ENCODE measurements at regions not wholly inside any gene's neighbourhood (a gene's known extent, or its start where the extent isn't known, plus 50 kb on each side); places are given as distances from the start of the nearest gene placed in this dataset.

DNA sequence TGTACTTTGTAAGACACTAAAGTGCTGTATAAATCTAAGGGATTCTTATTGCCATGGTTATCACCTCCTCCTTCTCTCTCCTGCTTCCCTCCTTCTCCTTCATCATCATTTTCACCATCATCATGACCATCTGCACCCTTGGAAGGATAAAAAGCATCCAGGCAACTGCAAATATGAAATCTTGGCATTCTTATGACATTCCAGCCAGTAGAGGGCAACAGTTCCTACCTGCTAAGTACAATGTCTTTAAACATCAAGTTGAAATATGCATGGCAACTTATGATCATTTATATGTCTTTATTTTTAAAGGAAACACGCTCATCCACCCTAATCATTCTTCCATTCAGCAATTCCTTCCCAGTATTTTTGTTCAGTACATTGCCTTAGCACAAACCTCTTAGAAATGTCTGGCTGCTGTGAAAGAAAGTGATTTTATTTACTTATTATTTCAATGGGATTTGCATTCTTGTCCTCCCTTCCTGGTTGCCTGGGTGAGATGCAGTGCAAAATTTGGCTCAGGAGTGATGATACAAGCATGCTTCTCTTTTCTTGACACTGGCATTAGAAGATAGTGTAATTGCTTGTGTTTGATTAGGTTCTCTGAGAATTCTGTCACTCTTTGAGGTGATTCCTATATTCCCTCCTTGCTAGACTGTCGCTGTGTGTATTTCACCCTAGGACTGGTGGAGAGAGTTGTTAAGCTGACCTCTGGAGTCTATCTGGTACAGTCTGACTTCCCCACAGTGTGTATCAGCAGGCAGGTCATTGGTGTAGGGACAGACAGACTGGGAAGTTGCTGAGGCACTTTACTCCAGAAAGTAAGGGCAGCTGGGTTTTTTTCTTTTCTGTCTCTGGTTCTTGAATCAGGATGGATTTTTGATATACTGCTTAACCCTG is 188.5 kb upstream of the BMPER start:
- H3K4me3 ChIP-seq: no peak overlapping the region
- no peak for DNase-seq
- H3K9me3 ChIP-seq: peaks cover 9% of the 10 kb centered on the region
- no peaks in the 10 kb centered on the region for H3K27me3 ChIP-seq
- no peaks in the 10 kb centered on the region; the same call in 1 of the 2 replicates for H3K36me3 ChIP-seq

DNA sequence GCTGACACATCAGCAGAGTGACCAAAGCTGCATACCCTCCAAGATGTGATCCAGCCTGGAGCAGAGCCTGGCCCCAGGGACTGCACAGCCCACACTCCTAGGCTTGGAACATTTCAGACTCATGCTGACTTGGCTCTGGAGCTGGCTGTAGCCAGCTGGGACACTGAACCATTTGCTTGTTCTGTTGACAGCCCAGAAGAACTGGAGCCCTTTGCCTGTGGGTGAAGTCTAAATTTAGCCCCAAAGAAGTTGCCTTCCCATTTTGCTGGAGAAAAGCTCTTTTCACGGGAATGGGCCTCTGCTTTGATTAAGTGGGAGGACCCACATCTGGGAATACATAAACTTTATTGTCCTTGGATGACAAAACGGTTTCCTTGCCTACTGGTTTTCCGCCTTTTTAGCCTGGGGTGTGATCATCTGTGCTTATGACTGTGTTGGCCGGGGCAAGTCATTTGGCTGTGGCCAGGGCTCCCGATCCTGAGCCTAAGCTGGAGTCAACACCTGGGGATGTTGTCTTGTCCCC is 186.2 kb upstream of the BMPER start:
- Histone ChIP-seq H3K4me3 (no peak overlapping the region), H3K27me3 (no peaks in the 10 kb centered on the region), H3K9me3 (peaks cover 9% of the 10 kb centered on the region), H3K36me3 (no peaks in the 10 kb centered on the region; the same call in 1 of the 2 replicates)
- DNase-seq: peak; percentile 83

DNA sequence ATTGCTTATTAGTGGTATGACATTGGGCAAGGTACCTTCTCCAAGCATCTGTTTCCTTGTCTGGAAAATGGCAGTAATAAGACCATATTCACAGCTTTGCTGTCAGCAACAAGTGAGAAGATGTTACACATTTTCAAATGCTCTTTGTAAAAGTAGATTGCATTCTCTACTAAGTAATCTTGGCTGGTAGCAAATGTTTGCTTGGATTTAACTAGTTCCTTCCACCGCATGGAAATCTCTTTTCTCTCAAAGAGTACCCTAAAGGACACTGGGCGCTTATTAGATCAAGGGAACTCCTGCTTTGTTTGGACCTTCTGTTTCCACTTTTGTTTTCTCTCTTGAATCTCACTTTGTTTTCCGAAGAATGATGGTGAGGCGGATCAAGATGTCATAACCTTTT is 185.2 kb upstream of the BMPER start:
- Histone ChIP-seq H3K36me3 (no peaks in the 10 kb centered on the region; the same call in 1 of the 2 replicates), H3K4me3 (no peak overlapping the region), H3K27me3 (no peaks in the 10 kb centered on the region), H3K9me3 (peaks cover 8% of the 10 kb centered on the region)
- no peak for DNase-seq

DNA sequence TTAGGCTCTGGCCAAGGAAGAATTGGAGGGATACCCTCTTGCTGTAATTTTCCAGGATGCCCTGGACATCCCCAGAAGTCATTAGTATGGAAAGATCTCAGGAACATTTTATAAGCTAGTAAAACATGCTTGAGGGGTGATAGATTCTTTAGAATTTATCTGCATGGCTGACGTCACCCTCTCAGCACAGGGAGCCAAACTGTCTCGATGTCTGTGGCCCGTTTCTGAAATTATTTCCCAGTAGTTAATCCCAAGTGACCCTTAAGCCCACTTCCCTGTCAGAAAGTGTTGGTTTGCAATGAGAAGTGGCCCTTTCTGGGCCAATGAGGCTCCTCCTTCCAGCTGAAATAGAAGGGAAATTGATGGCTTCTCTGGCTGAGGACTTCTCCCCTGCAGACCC is 184.5 kb upstream of the BMPER start:
- Histone ChIP-seq H3K9me3 (peaks cover 3% of the 10 kb centered on the region; the same call in 1 of the 2 replicates), H3K36me3 (no peaks in the 10 kb centered on the region; the same call in 1 of the 2 replicates), H3K4me3 (no peak overlapping the region), H3K27me3 (no peaks in the 10 kb centered on the region)
- no peak for DNase-seq

DNA sequence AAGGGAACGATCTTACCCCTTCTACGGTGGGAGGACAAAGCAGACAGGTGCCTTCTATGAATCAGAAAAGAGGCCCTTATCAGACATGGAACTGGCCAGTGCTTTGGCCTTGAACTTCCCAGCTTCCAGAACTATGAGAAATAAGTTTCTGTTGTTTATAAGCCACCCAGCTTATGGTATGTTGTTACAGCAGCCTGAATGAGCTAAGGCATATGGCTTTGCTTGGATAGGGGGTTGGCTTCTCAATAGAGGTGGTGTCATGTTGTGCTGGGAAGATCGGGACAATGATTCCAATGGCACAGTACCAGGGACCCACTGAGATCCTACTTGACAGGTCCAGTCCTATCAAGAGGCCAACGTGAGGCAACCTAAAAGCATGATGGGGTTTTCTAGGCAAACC is 183.4 kb upstream of the BMPER start:
- Histone ChIP-seq H3K9me3 (peaks cover 3% of the 10 kb centered on the region; the same call in 1 of the 2 replicates), H3K36me3 (no peaks in the 10 kb centered on the region; the same call in 1 of the 2 replicates), H3K27me3 (no peaks in the 10 kb centered on the region), H3K4me3 (no peak overlapping the region)
- peak; percentile 22 for DNase-seq

DNA sequence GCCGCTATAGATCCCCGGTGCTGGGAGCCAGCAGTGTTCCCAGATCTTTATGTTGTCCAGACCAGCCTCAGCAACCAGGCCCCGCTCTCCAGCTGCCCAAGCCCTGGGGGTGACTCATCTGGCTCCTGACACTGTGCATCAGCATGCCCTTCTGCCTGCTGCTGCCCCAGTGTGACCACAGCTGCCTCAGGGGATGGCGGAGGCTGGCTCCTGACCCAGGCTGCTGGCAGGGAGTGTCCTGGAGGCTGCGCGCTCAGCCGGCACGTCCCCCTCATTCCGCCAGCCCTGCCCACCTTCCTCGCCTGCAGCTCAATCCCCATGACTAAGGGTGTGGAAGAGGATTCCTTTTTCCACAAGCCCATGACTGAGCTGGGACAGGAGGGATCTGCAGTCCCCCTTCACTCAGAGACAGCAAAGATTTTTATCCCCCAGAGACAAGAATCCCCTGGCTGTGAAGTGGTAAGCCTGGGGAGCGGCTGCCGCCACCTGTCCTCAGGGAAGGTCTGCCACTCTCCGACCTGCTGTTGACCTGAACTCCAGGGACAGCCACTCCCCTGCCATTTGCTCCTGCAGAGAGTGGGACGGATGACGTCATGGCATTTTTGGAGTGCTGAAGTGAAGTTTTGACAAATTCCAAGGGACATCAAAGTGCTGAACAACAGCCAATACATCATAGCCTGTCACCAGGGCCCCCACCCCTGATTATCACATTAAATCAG is 182.8 kb upstream of the BMPER start:
- DNase-seq: peak; percentile 100
- peaks cover 3% of the 10 kb centered on the region; the same call in 1 of the 2 replicates for H3K9me3 ChIP-seq
- H3K4me3 ChIP-seq: no peak overlapping the region
- H3K27me3 ChIP-seq: no peaks in the 10 kb centered on the region
- H3K36me3 ChIP-seq: no peaks in the 10 kb centered on the region; the same call in 1 of the 2 replicates

DNA sequence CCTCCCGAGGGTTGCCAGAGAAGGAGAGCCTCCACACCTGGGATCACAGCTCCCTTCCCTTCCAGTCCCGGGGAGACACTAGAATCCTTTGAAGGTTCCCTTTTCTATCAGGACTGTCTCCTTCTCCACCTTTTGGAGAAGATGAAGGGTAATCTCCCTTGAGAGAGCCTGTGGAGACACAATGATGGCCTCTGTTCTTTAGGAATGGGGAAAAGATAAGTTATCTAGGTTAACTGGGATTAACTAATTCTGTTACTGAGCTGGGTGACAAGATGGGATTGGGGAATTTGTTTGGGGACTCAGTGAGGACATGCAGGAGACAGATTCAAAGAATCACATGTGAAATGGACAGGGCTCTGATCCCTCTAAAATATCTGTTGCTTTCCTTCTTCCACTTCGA is 181.1 kb upstream of the BMPER start:
- Histone ChIP-seq H3K36me3 (no peaks in the 10 kb centered on the region; the same call in 1 of the 2 replicates), H3K9me3 (peaks cover 3% of the 10 kb centered on the region; the same call in 1 of the 2 replicates), H3K4me3 (no peak overlapping the region), H3K27me3 (no peaks in the 10 kb centered on the region)
- no peak for DNase-seq

DNA sequence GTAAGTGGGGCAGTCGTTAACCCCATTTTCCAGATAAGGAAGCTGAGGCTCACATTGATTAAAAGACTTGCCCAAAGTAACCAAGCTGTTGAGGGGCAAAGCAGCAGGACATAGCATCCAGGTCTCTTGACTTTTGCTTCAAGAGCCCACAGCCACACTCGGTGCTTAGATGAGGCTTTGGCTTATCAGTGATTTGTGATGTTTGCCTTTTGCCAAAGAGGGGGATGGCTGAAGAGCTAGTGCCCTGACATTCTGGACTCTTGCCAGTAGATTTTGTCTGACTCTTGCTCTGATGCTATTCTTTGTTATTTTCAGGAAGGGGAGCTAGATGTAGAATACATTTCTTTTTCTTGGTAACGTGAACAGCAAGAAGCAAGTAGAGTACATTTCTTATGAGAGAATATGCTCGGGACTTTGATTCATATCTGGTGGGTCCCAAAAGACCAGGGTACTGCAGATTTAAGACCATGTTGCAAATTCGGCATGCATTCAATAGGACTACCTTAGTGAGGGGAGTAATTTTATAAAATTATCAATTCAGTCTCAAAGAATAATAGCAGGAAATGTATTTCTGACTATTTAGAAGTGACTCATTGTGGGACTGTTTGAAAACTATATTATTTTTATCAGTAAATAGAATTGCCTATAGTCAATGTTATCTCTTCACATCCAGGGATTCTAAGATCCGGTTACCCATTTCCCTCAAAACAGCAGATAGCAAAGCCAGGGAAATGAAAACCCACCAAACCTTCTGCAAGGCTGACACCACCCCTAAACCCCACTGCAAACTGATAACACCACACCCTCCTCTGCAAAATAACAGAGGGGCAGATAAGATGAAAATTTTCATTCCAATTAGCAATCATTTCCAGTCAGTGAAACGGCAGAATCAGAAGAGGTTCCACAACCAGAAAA is 180.0 kb upstream of the BMPER start:
- no peak for DNase-seq
- Histone ChIP-seq H3K4me3 (no peak overlapping the region), H3K9me3 (no peaks in the 10 kb centered on the region), H3K36me3 (no peaks in the 10 kb centered on the region; the same call in 1 of the 2 replicates), H3K27me3 (no peaks in the 10 kb centered on the region)

DNA sequence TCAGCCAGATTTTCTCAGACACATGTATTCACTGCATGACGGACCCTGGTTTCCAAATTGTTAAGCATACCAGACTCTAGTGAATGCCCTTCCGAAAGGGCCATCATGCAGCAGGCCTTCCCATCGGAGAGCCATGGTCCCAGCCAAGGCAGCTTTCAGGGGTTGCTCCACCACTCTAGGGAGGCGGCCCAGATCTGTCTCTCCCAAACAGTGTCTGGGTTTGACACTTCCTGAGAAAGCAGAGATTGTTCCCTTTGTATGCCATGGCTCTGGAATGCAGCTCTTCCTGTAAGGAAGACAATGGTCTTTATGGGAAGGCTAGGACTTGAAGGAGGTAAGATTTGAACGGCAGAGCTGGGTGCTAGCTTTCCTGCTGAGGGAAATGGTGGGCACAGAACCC is 178.8 kb upstream of the BMPER start:
- no peak overlapping the region for H3K4me3 ChIP-seq
- H3K27me3 ChIP-seq: no peaks in the 10 kb centered on the region
- DNase-seq: no peak
- no peaks in the 10 kb centered on the region for H3K36me3 ChIP-seq
- H3K9me3 ChIP-seq: no peaks in the 10 kb centered on the region

DNA sequence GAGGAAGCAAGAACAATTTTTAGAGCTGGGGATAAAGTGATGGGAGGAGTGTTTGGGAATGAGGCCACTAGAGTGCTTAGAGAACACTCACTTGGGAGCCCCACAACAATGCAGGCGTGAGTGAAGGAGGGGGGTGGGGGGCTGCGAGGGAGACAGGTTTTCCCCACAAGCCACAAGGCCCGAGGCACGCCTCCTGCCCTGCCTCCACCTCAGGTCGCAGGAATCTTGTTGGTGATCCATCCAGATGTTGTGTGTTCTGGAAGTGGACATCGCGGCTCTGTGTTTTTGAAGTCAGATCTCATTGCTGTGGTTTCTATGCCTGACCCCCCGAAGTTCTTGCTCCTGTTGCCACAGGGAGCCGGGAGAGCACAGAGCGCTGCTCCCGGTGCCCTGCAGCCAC is 178.0 kb upstream of the BMPER start:
- H3K4me3 ChIP-seq: no peak overlapping the region

DNA sequence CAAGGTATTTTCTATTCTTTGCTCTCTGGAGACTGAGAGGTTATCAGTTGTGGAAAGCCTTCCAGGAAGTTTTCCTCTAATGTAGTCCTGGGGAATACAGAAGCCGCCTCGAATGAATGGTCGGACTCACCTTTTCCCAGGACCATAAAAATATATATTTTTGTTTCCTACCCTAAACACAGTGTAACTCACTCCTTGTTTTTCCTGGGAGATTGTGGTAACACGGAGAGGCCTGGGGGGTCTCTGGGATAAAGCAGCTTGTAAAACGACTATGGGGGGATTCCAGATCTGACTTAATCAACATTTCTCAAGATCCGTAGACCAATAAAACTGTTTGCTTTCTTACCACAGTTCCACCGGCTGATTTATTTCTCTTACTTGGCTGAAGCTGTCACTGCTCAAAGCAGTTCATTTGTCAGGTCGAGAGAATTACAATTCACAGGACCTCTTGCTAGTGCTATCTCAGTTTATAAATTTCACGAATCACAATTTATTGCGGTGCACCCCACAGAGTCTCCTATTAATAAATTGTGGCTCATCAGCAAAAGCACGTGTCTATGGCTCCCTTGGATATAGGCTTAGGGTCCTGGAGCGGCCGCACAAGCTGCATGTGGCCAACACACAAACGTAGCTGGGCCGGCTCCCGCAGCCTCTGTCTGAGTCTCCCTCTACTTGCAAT is 176.3 kb upstream of the BMPER start:
- Histone ChIP-seq H3K36me3 (no peaks in the 10 kb centered on the region), H3K27me3 (no peaks in the 10 kb centered on the region), H3K4me3 (no peak overlapping the region), H3K9me3 (no peaks in the 10 kb centered on the region)
- DNase-seq: no peak

More for the DNA sequence above, 178.0 kb upstream of the BMPER start:
- H3K27me3 ChIP-seq: no peaks in the 10 kb centered on the region
- H3K9me3 ChIP-seq: no peaks in the 10 kb centered on the region
- H3K36me3 ChIP-seq: no peaks in the 10 kb centered on the region
- no peak for DNase-seq

DNA sequence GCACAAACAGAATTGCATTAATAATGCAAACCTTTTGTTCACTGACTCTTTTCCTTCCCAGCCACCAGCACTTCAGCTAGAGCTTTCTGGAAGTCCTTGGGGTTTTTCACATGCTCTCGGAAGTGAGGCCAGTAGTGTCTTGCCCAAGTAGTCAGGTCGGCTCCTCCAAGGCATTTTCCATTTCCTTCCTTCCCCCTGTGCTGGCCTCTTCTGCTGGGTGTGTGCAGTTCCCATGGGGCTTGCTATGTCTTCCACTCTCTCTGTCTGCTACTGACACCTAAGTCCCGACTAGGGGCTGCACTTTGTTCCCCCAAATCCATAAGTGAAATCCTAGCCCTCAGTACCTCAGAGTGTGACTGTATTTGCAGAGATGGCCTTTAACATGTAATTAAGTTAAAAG is 175.6 kb upstream of the BMPER start:
- H3K9me3 ChIP-seq: no peaks in the 10 kb centered on the region
- no peak overlapping the region for H3K4me3 ChIP-seq
- H3K27me3 ChIP-seq: no peaks in the 10 kb centered on the region
- no peaks in the 10 kb centered on the region for H3K36me3 ChIP-seq
- no peak for DNase-seq

DNA sequence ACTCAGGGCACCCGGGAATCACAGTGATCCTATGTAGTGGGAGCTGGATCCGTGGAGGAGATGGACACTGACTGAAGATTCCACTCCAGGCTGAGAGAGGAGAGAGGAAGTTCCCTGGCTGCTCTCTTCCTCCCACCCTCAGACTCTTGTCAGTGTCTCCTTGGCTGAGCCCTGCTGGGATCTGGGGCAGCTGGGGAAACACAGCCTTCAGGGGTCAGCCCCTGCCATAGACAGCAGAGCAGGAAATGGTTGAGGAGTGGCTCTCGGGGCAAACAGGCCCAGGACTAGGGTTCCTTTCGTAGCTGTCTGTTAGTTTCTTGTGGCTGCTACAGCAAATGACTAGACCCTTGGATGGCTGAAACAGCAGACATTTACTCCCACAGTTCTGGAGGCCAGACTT is 174.4 kb upstream of the BMPER start:
- Histone ChIP-seq H3K9me3 (no peaks in the 10 kb centered on the region), H3K4me3 (no peak overlapping the region), H3K27me3 (no peaks in the 10 kb centered on the region), H3K36me3 (no peaks in the 10 kb centered on the region)
- no peak for DNase-seq

DNA sequence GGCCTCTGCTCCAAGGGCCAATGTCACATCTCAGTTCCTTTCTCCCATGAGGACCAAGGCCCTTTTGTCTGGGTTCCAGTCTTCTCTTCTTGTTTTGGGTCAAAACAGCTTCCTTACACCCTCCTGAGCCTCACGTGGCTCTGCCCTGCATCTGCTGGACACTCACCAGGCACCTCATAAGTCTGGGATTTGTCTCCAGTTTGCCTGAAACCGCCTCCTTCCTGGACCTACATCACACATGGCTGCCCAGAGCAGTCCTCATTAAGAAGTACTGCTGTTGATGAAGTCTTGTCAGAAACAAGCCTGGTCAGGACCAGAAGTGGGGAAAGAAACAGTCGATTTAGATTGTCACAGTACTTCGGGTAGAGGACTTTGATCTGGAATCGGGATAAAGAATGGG is 173.4 kb upstream of the BMPER start:
- no peaks in the 10 kb centered on the region for H3K36me3 ChIP-seq
- DNase-seq: no peak
- no peaks in the 10 kb centered on the region for H3K9me3 ChIP-seq
- H3K4me3 ChIP-seq: no peak overlapping the region
- H3K27me3 ChIP-seq: no peaks in the 10 kb centered on the region

DNA sequence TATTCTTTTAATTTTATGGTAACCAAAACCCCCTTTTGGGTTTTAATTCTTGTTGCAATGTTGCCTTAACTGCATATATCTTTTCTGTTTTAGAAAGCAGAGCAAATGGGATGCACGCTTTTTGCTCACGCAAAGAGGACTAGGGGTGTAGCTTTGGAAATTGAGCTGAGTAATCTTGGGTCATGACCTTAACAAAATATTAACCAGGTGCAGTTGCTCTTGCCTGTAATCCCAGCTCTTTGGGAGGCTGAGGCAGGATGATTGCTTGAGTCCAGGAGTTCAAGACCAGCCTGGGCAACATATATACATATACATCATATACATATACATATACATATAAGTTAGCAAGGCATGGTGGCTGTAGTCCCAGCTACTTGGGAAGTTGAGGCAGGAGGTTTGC is 172.9 kb upstream of the BMPER start:
- H3K27me3 ChIP-seq: no peaks in the 10 kb centered on the region
- DNase-seq: no peak
- H3K36me3 ChIP-seq: no peaks in the 10 kb centered on the region
- H3K4me3 ChIP-seq: no peak overlapping the region
- no peaks in the 10 kb centered on the region for H3K9me3 ChIP-seq
